ENCODE measurements at regions not wholly inside any gene's neighbourhood (a gene's known extent, or its start where the extent isn't known, plus 50 kb on each side); places are given as distances from the start of the nearest gene placed in this dataset.
A peak's percentile ranks its signal among the peaks of the same experiment; 100 is the strongest.
"Not testable (repeated sequence)": the region's sequence is repeated elsewhere in the genome, so short reads cannot be mapped to it uniquely, and the experiment has no call there.

DNA sequence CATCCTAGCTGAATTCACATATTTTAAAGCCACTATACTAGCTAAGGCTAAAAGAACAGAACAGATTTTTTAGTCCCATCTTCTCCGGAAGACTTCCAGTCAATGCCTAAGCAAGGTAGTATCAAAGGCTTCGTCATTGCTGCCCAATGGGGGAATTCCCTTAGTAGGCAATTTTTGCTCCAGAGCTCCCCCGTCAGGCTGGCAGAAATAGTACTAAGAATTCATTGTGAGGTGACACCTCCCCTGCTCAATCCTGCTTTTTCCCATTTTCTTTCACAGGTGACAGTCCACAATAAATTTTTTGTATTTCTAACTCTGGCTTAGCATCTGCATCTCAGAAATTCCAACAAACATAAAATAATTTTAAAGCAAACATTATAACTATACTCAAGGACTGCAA is 52.8 kb upstream of the SRSF6 start:
- no peak for DNase-seq (ENCODE audit: low spot score)

DNA sequence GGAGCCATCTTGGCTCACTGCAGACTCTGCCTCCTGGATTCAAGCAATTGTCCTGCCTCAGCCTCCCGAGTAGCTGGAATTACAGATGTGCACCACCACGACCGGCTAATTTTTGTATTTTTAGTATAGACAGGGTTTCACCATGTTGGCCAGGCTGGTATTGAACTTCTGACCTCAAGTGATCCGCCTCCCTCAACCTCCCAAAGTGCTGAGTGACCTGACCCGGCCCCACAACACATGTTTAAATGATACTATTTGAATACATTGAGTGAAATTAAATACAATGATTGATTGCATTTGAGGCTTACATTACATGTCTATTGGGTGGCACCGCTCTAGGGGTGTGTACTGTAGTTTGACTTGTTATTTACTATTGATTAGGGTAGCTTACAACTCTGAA is 56.8 kb upstream of the SRSF6 start:
- not testable (repeated sequence) for DNase-seq (ENCODE audit: low spot score)

DNA sequence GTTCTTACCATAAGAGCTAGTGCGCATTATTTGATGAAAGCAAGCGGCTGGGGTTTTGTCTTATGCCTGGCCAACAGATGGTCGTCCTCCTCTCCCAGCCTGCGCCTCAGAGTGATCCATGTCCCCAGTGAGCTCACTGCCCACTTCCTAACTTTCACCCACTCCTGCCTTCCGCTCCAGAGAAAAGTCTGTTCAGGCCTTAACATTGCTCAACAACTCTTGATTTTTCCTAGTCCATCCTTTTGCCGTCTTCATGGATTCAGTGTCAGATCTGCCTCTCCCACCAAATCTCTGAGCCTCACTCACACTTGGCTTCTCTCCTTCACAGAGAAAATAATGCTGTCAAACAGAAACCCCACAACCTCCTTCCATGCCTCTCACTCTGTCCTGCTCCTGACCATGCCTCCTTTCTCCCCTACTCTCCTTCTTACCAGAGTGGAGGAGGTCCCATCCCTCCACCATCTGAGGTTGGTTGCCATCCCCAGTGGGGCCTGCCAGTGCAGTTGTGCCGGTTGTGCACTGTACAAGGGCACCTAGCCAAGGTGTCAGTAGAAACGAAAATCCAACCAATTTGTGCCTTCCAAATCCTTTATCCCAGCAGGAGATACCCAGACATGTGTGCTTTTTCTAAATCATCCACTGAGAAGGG is 58.9 kb upstream of the SRSF6 start:
- no peak for DNase-seq (ENCODE audit: low spot score)

DNA sequence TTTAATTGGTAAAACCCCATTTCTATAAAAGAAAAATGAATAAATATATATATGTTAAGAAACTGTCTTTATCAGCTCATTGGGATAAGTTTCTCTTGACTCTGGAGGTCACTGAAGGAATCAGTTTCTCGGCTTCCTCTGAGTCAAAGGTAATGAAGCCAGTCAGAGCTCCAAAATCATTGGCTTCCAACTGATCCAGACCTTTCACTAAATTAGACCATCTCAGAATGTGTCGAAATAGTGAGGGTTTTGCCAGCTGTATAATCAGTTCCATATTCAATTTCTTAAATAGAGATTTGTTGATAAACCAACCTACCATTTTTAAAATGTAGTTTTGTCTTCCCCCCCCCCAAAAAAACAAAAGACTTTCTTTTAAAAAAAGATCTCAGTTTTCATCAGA is 60.5 kb upstream of the SRSF6 start:
- DNase-seq (ENCODE audit: low spot score), result no peak

DNA sequence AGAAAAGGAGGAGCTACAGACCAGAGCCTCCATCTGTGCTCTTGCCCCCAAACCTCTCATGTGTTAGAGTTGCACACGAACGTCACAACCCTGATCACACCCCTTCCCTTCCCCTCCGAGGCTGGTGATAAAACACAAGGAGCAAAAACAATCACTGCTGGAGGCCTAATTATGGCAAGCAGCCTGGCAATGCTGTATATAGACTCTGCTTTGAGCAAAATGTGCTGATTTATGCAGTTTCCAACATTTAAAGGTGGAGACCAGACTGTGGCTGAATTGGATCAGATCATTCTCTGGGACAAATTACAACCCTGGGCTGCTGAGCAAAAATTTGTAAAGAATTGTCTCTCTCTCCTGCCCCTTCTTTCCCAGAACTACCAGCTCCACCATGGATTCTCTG is 64.6 kb upstream of the SRSF6 start:
- DNase-seq (ENCODE audit: low spot score), result no peak

DNA sequence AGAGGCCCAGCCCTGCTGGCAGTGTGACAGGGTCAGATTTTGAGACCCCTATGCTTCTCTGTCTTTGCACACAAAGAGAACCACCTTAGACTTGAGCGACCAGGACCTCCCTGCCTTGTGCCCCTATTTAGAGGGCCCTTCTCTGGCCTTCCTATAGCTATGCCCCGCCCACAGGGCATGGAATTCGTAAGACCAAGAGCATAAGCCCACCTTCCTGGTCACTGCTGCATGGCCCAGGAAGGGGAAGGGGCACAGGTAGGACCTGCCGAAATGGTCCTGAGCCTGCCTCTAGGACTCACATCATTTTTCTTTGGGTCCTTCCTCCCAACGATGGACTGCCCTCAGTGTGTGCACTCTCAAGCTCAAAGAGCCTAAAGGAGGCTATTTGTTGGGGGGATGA is 65.1 kb upstream of the SRSF6 start:
- DNase-seq (ENCODE audit: low spot score), result no peak

DNA sequence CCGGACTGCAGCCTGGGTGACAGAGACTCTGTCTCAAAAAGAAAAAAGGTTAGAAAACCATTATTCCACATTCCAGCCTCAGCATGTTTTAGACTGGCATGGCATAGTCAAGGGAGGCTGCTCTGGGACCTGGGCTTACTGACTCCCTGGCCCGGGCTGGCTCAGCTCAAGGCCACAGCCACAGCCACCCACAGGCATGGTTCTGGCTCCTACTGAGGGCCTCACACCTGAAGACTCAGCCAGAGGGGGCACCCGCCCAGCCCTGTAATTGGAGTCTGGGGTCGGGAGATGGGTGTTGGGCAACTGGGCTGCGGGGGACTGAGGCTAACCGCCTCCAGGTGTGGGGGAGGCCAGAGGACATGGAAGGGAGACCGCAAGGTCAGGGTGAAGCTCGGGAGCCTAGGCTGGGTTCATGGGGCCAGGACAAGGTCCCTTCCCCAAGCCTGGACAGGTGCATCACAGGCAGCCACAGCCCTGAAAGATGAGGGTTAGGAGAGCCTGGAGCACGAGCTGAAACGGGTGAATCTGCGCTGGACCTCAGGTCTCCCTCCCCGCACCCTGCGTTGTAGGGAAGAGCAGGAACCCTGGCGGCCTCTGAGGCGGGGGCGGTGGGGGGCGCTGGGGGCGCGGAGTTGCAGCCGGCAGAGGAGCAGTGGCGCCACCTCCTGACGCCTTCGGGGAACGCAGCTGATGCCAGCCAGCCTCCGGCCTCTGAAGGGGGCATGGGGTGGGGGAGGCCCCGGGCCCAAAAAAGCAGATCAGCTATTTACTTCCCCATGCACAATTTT is 67.7 kb upstream of the SRSF6 start:
- DNase-seq (ENCODE audit: low spot score), result peak; percentile 18

DNA sequence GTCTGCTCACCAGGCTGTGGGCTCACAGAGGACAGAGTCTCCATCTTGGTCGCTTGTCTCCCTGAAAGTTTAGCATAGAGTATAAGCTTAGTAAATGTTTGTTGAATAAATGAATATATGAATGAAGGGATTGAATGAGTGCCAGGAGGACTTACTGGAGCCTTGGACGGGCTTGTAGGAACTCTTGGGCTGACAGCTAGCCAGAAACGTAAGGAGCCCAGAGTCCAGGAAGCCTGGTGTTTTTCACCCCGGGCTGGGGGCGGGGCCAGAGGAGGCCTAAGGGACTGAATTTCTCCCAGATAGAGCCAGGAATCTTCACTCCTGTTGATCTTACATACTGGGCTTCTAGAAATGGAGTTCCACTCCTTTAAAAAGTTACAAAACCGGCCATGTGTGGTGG is 68.5 kb upstream of the SRSF6 start:
- no peak for DNase-seq (ENCODE audit: low spot score)

DNA sequence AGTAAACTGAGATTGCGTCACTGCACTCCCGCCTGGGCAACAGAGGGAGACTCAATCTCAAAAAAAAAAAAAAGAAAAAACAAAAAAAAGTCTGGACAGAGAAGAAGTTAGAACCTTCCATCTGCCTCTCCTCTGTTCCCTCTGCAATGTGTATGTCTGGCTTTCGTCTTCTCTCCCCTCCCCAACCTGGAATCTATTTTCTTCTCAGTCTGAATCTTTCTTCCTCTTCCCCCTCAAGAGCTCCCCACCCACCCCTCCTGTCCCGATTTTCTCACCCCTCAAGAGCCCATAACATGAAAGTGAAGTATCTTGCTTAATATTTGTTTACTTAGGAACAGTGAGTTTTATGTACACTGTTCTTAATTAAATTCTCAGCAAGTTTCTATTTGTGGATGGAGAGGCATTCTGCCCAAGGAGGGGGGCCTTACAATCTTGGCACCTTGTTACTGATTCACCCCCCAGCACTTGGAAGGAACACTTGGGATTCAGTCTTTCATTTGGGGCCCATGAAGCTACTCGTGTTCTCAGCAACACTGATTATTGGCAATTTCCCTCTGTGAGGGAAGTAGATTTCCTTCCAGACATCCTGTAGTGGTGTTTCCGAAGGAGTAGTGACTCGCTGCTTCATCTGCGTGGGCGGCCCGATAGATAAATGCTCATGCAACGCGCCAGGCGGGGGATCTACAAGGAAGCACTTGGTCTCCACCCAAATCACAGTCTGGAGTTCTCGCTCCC is 69.3 kb upstream of the SRSF6 start:
- DNase-seq (ENCODE audit: low spot score), result no peak

DNA sequence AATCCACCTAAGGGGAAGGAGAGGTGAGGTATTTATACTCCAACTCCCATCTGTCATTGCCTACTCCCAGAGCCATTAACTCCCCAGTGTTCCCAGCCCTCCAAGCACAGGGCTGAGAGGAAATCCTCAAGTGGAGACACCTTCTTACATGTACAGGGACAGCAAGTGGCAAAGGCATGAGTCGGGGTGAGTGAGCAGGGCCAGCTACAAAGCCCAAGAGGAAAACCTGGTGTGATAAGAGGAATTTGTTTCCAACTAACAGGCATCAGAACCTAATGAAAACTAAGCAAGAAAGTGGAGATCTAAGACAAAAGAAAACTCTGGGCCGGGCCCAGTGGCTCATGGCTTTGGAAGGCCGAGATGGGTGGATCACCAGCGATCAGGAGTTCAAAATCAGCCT is 70.0 kb upstream of the SRSF6 start:
- DNase-seq (ENCODE audit: low spot score), result no peak

DNA sequence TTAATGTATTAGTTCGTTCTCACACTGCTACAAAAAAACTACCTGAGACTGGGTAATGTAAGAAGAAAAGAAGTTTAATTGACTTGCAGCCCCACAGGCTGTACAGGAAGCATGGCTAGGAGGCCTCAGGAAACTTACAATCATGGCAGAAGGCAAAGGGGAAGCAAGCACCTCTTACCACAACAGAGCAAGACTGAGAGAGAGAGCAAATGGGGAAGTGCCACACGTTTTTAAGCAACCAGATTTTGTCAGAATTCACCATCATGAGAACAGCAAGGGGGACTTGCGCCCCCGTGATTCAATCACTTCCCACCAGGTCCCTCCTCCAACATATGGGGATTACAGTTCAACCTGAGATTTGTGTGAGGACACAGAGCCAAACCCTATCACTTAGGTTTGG is 70.8 kb upstream of the SRSF6 start:
- no peak for DNase-seq (ENCODE audit: low spot score)

DNA sequence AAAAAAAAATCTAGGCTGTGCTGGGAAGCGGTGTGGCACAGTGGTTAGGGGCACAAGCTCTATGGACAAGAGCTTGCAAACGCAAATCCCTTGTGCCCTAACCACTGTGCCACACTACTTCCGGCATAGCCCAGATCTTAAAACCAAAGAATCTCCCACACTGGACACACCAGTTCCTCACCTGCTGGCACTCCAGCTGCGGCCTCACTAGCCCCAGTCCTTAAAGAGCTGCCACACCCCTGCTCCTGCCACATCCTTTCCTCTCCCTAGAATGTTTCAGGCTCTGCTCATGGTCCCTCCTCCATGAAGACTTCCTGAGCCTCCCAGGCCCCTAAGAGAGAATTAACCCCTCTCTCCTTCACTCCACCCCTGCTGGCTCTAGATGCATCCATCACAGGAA is 71.8 kb upstream of the SRSF6 start:
- DNase-seq (ENCODE audit: low spot score), result no peak

DNA sequence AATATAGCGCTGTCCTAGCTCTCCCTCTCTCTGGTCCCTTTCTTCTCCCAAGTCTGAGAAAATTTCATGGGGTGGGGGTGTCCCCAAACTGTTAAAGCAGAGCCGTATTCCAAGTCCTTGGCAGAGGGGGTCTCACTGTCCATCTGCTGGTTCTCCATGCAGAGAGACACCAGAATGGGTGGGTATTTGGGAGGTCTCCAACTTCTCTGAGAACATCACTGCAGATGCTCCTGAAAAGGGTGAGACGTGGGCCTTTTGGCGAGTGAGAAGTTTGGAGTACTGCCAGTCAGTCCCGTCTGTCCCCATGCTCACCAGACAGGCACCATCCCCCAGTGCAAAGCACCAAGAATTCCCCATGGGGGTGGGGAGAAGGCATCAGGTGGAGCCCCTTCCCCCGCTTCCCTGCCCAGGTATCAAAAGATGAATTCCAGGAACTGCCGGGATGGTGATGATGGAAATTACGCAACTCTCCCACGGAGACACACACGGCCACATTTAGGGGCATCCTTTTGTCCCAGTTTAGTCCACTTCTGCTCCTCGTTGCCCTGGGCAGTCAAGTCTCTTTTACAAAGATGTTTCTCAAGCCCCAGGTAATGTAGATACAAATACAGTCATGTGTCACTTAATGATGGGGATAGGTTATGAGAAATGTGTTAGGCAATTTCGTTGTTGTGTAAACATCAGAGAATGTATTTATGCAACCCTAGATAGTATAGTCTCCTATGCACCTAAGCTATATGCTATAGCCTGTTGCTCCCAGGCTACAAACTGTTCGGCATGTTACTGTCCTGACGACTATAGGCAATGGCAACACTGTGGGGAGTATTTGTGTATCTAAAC is 73.4 kb upstream of the SRSF6 start:
- DNase-seq (ENCODE audit: low spot score), result no peak

DNA sequence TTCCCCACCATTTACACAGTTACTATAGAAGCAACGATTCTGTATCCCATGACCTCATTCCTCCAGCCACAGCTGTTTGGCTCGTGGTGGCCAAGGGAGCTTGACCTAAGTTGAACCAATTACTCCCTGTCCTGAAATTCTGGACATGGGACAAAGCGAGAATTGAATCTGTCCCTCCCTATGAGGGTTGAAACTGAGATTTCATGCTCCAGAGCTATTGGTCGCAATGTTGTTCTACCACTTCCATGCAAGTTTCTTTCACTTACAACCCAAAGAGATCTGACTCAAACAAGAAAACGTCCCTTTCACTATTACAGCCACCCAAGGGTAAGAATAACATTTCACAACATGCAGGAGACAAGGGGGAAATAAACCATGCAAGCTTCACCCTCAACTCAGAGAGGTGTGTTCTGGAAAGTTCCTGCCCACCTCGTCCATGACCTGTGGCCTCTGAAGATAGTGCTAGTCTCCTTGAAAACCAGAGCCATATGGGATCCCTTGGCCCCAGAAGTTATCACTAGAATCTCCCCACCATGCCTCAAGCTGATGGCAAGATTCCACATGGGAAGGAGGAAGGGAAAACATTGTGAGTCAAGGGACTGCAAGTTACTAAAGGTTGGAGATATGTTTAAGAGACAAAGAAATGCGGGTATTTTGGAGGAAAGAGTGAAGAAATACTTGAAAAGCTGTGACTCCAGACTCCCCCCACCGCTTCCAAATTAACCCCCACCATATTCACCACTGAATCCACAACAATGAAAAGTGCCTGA is 74.5 kb upstream of the SRSF6 start:
- no peak for DNase-seq (ENCODE audit: low spot score)

DNA sequence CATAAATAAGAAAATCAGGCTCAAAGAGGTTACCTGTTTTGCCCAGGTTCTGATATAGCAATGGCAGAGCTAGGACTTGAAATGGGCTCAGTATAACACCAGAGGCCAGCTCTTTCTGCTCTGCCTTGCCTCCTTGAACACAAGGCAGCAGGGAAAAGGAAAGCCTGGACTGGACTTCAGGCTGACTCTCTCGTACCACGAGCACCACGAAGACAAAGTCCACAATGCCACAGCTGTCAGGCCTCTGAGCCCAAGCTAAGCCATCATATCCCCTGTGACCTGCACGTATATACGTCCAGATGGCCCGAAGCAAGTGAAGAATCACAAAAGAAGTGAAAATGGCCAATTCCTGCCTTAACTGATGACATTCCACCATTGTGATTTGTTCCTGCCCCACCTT is 75.6 kb upstream of the SRSF6 start:
- DNase-seq (ENCODE audit: low spot score), result not testable (repeated sequence)

DNA sequence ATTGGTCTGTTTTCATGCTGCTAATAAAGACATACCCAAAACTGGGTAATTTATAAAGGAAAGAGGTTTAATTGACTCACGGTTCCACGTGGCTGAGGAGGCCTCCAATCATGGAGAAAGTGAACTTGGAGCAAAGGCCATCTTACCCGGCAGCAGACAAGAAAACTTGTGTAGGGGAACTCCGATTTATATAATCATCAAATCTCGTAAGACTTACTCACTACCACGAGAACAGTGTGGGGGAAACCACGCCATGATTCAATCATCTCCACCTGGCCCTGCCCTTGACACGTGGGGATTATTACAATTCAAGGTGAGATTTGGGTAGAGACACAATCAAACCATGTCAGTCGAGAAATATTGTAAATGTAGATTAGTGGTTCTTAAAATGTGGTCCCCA is 76.2 kb upstream of the SRSF6 start:
- DNase-seq (ENCODE audit: low spot score), result not testable (repeated sequence)

DNA sequence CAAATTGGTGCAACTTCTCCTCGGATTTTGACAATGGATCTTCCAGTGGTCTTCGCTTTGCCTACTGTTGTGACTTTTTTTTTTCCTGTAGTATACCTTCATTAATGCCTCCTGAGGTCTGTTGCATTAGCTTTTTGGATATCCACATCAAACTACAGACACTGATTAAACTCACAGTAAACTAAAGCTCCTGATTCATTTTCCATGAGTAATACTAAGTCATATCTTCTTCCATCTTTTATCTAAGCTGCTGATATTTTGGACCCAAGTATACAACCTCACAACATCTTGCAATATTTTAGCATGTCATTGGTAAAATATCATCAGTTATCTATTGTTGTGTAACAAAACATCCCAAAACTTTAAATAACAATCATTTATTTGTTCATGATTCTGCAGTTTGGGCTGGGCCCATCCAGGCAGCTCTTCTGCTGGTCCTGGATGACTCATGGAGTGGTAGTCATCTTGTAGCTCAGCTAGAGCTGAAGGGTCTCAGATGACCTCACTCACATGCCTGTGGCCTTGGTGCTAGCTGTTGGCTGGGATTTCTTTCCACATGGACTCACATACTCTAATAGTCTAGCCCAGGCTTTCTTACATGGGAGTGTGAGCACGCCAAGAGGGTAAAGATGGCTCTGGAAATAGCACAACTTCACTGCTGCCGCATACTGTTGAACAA is 78.3 kb upstream of the SRSF6 start:
- no peak for DNase-seq (ENCODE audit: low spot score)

DNA sequence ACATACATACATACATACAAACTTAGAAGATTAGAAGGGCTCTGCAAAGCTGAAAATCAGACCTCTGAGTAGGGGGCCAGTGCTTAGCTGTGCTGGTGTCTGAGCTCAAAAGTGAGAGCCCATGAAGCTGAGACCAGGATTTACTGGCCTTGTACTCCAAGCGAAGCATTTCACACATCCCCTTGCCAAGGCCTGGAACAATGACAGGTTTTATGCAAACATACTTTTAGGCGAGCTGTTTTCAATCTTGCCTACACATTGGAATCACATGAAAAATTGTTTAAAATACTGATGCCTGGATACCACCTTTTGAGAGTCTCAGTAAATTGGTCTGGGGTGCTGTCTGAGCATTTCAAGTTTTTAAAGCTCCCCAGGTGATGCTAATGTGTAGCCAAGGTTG is 80.9 kb upstream of the SRSF6 start:
- DNase-seq (ENCODE audit: low spot score), result no peak

DNA sequence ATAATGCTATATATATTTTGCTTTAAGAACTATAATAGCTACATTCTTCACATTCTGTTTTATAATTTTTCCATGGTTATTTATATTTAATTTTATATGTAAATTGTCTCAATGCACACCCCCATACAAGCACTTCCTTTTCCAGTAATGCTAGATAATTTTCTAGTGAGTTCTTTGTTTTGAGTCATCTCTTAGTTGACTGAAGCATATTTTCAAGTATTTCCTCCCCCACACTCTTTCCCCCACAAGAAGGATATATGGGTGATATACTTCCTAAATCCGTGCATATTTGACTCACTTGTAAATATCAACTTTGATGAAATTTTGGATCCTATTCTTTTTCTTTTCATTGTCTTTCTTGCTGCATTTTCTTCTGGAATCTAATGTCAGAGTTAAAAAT is 82.1 kb upstream of the SRSF6 start:
- no peak for DNase-seq (ENCODE audit: low spot score)

DNA sequence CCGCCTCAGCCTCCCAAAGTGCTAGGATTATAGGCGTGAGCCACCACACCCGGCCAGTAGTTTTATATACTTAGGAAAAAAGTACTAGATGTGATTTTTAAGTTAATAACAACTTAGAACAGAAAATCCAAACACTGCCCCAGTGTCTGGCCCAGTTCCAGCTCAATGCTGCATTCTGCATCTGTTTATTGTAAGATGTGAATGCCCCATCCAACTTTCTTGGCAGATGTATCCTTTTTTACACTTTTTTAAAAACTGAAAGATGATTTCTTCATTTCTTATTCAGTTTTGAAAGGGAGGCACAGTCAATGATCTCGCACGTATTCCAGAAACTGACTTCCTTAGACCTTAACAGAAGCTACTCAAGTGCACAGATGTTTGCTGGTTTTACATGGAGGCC is 85.6 kb upstream of the SRSF6 start:
- no peak for DNase-seq (ENCODE audit: low spot score)

DNA sequence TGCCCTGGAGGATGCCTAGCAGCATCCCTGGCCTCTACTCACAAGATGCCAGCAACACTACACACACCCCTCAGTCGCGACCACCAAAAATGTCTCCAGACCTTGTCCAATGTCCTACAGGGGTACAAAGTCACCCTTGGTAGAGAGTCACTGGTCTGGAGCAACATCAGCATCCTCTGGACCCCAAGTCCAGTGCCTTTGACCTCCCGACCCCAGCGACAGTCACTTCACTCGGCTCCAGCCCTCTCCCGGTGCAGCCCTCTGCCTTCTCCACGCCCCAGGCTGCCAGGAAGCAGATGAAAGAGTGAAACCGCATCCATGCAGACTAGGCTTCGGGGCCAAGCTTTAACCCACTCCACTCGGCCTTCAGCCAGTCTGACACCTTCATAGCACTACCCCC is 92.0 kb upstream of the SRSF6 start:
- no peak for DNase-seq (ENCODE audit: low spot score)
